Fibroblast of pulmonary artery (primary cell): ENCODE measurements at regions not wholly inside any gene's neighbourhood (a gene's known extent, or its start where the extent isn't known, plus 50 kb on each side); places are given as distances from the start of the nearest gene placed in this dataset.

ENCODE experiments used
- DNase-seq: peaks from one replicate; pipeline ENCODE4 v3.0.0-alpha.2; 2010; ENCODE audit warnings: low read depth
- H3K4me3 ChIP-seq: replicated peaks from 2 replicates; pipeline ENCODE4 v1.5.1; 2011; ENCODE audit warnings: low read depth, mild to moderate bottlenecking, control low read depth, low read length, moderate library complexity
- CTCF ChIP-seq: IDR thresholded peaks from 2 replicates; pipeline ENCODE4 v1.5.1; 2011; ENCODE audit warnings: mild to moderate bottlenecking, control low read depth, low read length, inconsistent platforms; ENCODE audit errors: missing control alignments

- TF ChIP-seq CTCF: no peak
- DNase-seq: peak; percentile 66
Measured at GRCh38 chrX:45668686-45669443, 468.2 kb upstream of the DIPK2B start.

GRCh38 chrX:45667666-45668065 is 467.0 kb upstream of the DIPK2B start:
- no peak for TF ChIP-seq CTCF
- DNase-seq: peak; percentile 6
- no peak overlapping the region for H3K4me3 ChIP-seq

More at GRCh38 chrX:45668686-45669443, 468.2 kb upstream of the DIPK2B start:
- H3K4me3 ChIP-seq: no peak overlapping the region

GRCh38 chrX:45664727-45665290 is 464.1 kb upstream of the DIPK2B start:
- DNase-seq: no peak
- no peak overlapping the region for H3K4me3 ChIP-seq
- TF ChIP-seq CTCF: no peak

GRCh38 chrX:45660477-45660876 is 459.8 kb upstream of the DIPK2B start:
- no peak overlapping the region for H3K4me3 ChIP-seq
- no peak for TF ChIP-seq CTCF
- no peak for DNase-seq

- DNase-seq: no peak
- no peak for TF ChIP-seq CTCF
- no peak overlapping the region for H3K4me3 ChIP-seq
Measured at GRCh38 chrX:45633419-45633818, 432.7 kb upstream of the DIPK2B start.

GRCh38 chrX:45632506-45632905 is 431.8 kb upstream of the DIPK2B start:
- TF ChIP-seq CTCF: no peak
- H3K4me3 ChIP-seq: no peak overlapping the region
- no peak for DNase-seq

- DNase-seq: no peak
- no peak overlapping the region for H3K4me3 ChIP-seq
- TF ChIP-seq CTCF: no peak
Measured at GRCh38 chrX:45630078-45630477, 429.4 kb upstream of the DIPK2B start.
